A549 (cell line): ENCODE measurements at regions not wholly inside any gene's neighbourhood (a gene's known extent, or its start where the extent isn't known, plus 50 kb on each side); places are given as distances from the start of the nearest gene placed in this dataset.

Experiments
- ATAC-seq, 2 experiments: fragments of 200-7000 bp in 1 of 2; fragments of >200 bp in 1 of 2; cut with Nextera tagmentation in 1 of 2; cut with Tn5 transposase in 1 of 2; 3 replicates each; pipeline versions ENCODE4 v1.8.0 to v1.9.1; 2018 to 2020; ENCODE audit warnings: mild to moderate bottlenecking in 1 of 2, moderate library complexity in 1 of 2
- CTCF ChIA-PET: fragments of 300-600 bp; sonication (Branson Sonifier 250); formaldehyde crosslinking; extraction: SDS; loops from one replicate; lab custom pipeline; 2021; ENCODE audit warnings: antibody characterized with exemption, inconsistent platforms; lab: Yijun Ruan, JAX
- POLR2A ChIA-PET: fragments of 350-600 bp; formaldehyde crosslinking; extraction: SDS; loops from one replicate; lab custom pipeline; 2021; ENCODE audit warnings: antibody characterized with exemption, inconsistent platforms; lab: Yijun Ruan, JAX
- DNase-seq, 2 experiments: peaks; one replicate each; pipeline versions ENCODE4 v3.0.0 to v3.0.0-alpha.2; 2011 to 2016; ENCODE audit warnings: low read depth in 1 of 2, low spot score in 1 of 2
- FAIRE-seq: peaks from 2 replicates; lab custom pipeline; 2011; peaks lifted over from hg19 to GRCh38; lab: Jason Lieb, UNC
- H3K27ac ChIP-seq, 2 experiments: fragments of >200 bp; sonication (Bioruptor Twin); formaldehyde crosslinking; 3 replicates each; pipeline ENCODE4 v1.5.1; 2016 to 2017
- H3K4me1 ChIP-seq: fragments of >200 bp; sonication (Bioruptor Twin); formaldehyde crosslinking; 3 replicates; pipeline ENCODE4 v1.6.1; 2016
- H3K4me2 ChIP-seq: fragments of >200 bp; sonication (Bioruptor Twin); formaldehyde crosslinking; 3 replicates; pipeline ENCODE4 v1.6.1; 2016
- H3K4me3 ChIP-seq: fragments of >200 bp; sonication (Bioruptor Twin); formaldehyde crosslinking; 3 replicates; pipeline ENCODE4 v1.5.1; 2016
- H3K9me3 ChIP-seq: fragments of >200 bp; sonication (Bioruptor Twin); formaldehyde crosslinking; 3 replicates; pipeline ENCODE4 v1.6.1; 2016
- BCL3 ChIP-seq: fragments of >200 bp; sonication (Bioruptor Twin); formaldehyde crosslinking; IDR thresholded peaks from 3 replicates; pipeline ENCODE4 v1.6.1; 2016
- BHLHE40 ChIP-seq: IDR thresholded peaks from 2 replicates; pipeline ENCODE4 v1.6.1; 2012; ENCODE audit warnings: low read depth, low read length, inconsistent platforms
- CBX2 ChIP-seq: fragments of 200-600 bp; sonication (generic); IDR thresholded peaks from 2 replicates; pipeline ENCODE4 v1.6.1; 2016; ENCODE audit warnings: low read depth, mild to moderate bottlenecking, borderline replicate concordance
- ELK1 ChIP-seq: fragments of 150-350 bp; IDR thresholded peaks from 2 replicates; pipeline ENCODE4 v1.6.1; 2014; ENCODE audit warnings: low read depth, mild to moderate bottlenecking, low read length
- EP300 ChIP-seq, 2 experiments: fragments of >200 bp; sonication (Bioruptor Twin); formaldehyde crosslinking; IDR thresholded peaks; 2 replicates in 1 of 2; 3 replicates in 1 of 2; pipeline ENCODE4 v1.6.1; 2016 to 2017
- FOSB ChIP-seq: fragments of 250-450 bp; sonication (Bioruptor Pico); IDR thresholded peaks from 2 replicates; pipeline ENCODE4 v1.5.0; 2020; ENCODE audit warnings: mild to moderate bottlenecking, moderate library complexity
- GATA3 ChIP-seq: IDR thresholded peaks from 2 replicates; pipeline ENCODE4 v1.6.1; 2012; ENCODE audit warnings: borderline replicate concordance
- HOXA7 ChIP-seq: fragments of 250-450 bp; sonication (Bioruptor Pico); IDR thresholded peaks from 2 replicates; pipeline ENCODE4 v1.5.0; 2020; ENCODE audit warnings: mild to moderate bottlenecking, moderate library complexity
- JUN ChIP-seq, 2 experiments: fragments of >200 bp; sonication (Bioruptor Twin); formaldehyde crosslinking; IDR thresholded peaks; 2 replicates in 1 of 2; 3 replicates in 1 of 2; pipeline ENCODE4 v1.6.1; 2016 to 2017
- JUNB ChIP-seq: fragments of >200 bp; sonication (Bioruptor Twin); formaldehyde crosslinking; IDR thresholded peaks from 2 replicates; pipeline ENCODE4 v1.6.1; 2016
- NPAS2 ChIP-seq: fragments of 250-450 bp; sonication (Bioruptor Pico); IDR thresholded peaks from 2 replicates; pipeline ENCODE4 v1.8.0; 2022; ENCODE audit warnings: mild to moderate bottlenecking, moderate library complexity, borderline replicate concordance
- PBX3 ChIP-seq: IDR thresholded peaks from 2 replicates; pipeline ENCODE4 v1.6.1; 2012
- RAD21 ChIP-seq, 2 experiments: fragments of >200 bp in 1 of 2; sonication (Bioruptor Twin) in 1 of 2; formaldehyde crosslinking in 1 of 2; IDR thresholded peaks in 1 of 2; conservative IDR thresholded peaks in 1 of 2; 2 replicates in 1 of 2; 3 replicates in 1 of 2; pipeline ENCODE4 v1.6.1; 2012 to 2018; ENCODE audit warnings: inconsistent platforms in 1 of 2
- SREBF2 ChIP-seq: fragments of 450-650 bp; IDR thresholded peaks from 2 replicates; pipeline ENCODE4 v1.6.1; 2014; ENCODE audit warnings: mild to moderate bottlenecking, moderate library complexity
- USF2 ChIP-seq: fragments of 450-650 bp; IDR thresholded peaks from 2 replicates; pipeline ENCODE4 v1.6.1; 2014; ENCODE audit warnings: antibody characterized with exemption
- ZC3H11A ChIP-seq: fragments of 450-650 bp; IDR thresholded peaks from 2 replicates; pipeline ENCODE4 v1.6.1; 2014; ENCODE audit warnings: antibody characterized with exemption, mild to moderate bottlenecking
- ZNF302 ChIP-seq: fragments of 250-450 bp; sonication (Bioruptor Pico); IDR thresholded peaks from 2 replicates; pipeline ENCODE4 v1.9.0; 2021; ENCODE audit warnings: inconsistent platforms, mild to moderate bottlenecking, moderate library complexity
- WGBS: methylation state at CpG from one replicate; pipeline ENCODE4 v1.1.6; 2017; ENCODE audit errors: missing lambda C conversion rate; 5-methylcytosine and 5-hydroxymethylcytosine counted together
- TF ChIP-seq, protein P1 (sequence below): fragments of >200 bp; sonication (Bioruptor Twin); formaldehyde crosslinking; IDR thresholded peaks from 2 replicates; pipeline ENCODE4 v1.6.1; 2016
- TF ChIP-seq, protein P2 (sequence below): IDR thresholded peaks from 2 replicates; pipeline ENCODE4 v1.6.1; 2012
- TF ChIP-seq, protein P3 (sequence below): fragments of 200-600 bp; sonication (generic); IDR thresholded peaks from 2 replicates; pipeline ENCODE4 v1.6.1; 2016; ENCODE audit warnings: antibody characterized with exemption, mild to moderate bottlenecking, moderate library complexity

- H3K27ac ChIP-seq = no peak overlapping the region
- FAIRE-seq = no peak
- whole genome bisulfite sequencing = 77% methylated on average over 2 of the region's 2 CpGs
- no peak overlapping the region for H3K4me2 ChIP-seq
- H3K4me3 ChIP-seq = no peak overlapping the region
- ATAC-seq = no peak
- ChIA-PET POLR2A (no interaction called here), CTCF (interaction anchor here (0.6 to 1.6 kb wide), 2 partner anchors 35 to 65 kb away, joined by 3 to 4 read pairs; no protein-coding TSS in a partner anchor)
- no peaks in the 10 kb centered on the region for H3K4me1 ChIP-seq
- no peaks in the 10 kb centered on the region for H3K9me3 ChIP-seq
- TF ChIP-seq SREBF2 (no peak), USF2 (no peak), EP300 (IDR thresholded peaks at IDR 0.05) (no peak), FOSB (CRISPR knock-in tag) (no peak), JUN (IDR thresholded peaks at IDR 0.05) (no peak), NPAS2 (CRISPR knock-in tag) (no peak), GATA3 (no peak), BHLHE40 (no peak), JUNB (no peak), CBX2 (no peak), ZC3H11A (no peak), ZNF302 (CRISPR knock-in tag) (no peak)
- DNase-seq = no peak
Measured at GRCh38 chr10:30786906-30787305, 157.4 kb upstream of the LYZL2 start.

DNA sequence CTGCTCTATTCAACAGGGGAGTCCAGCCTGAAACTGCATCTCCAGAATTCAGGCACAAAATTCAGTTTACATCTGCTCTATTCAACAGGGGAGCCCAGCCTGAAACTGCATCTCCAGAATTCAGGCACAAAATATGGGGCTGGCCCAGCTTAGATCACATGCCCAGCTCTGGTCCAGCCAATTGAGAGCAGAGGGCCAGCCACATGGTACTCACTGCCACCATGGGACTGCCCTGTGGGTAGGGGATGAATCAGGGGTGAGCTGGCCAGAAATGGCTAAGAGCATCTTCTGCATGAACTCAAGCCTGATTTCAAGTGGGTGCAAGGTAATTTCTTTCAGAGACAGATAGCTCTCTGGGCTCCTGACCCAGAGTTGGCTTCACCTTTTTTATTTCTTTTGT is 156.6 kb upstream of the LYZL2 start:
- CTCF ChIA-PET = interaction anchor here (1.1 to 5.7 kb wide), 2 partner anchors 16 to 913 kb away, joined by 3 to 42 read pairs; no protein-coding TSS in a partner anchor
- FAIRE-seq (no peak), ATAC-seq (no peak), DNase-seq (no peak)
- no peak overlapping the region for H3K4me2 ChIP-seq
- H3K4me1 ChIP-seq = no peaks in the 10 kb centered on the region
- no peak overlapping the region for H3K4me3 ChIP-seq
- H3K27ac ChIP-seq = no peak overlapping the region
- TF ChIP-seq HOXA7 (CRISPR knock-in tag) (no peak), BCL3 (no peak), FOSB (CRISPR knock-in tag) (no peak), CBX2 (no peak), RAD21 (conservative IDR thresholded peaks at IDR 0.05 in 1 of 2, IDR thresholded peaks at IDR 0.05 in 1 of 2) (no peak), PBX3 (no peak), ELK1 (no peak)
- TF ChIP-seq, protein P1, sequence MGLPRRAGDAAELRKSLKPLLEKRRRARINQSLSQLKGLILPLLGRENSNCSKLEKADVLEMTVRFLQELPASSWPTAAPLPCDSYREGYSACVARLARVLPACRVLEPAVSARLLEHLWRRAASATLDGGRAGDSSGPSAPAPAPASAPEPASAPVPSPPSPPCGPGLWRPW = no peak
- TF ChIP-seq, protein P2, sequence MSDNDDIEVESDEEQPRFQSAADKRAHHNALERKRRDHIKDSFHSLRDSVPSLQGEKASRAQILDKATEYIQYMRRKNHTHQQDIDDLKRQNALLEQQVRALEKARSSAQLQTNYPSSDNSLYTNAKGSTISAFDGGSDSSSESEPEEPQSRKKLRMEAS = no peak
- TF ChIP-seq, protein P3, sequence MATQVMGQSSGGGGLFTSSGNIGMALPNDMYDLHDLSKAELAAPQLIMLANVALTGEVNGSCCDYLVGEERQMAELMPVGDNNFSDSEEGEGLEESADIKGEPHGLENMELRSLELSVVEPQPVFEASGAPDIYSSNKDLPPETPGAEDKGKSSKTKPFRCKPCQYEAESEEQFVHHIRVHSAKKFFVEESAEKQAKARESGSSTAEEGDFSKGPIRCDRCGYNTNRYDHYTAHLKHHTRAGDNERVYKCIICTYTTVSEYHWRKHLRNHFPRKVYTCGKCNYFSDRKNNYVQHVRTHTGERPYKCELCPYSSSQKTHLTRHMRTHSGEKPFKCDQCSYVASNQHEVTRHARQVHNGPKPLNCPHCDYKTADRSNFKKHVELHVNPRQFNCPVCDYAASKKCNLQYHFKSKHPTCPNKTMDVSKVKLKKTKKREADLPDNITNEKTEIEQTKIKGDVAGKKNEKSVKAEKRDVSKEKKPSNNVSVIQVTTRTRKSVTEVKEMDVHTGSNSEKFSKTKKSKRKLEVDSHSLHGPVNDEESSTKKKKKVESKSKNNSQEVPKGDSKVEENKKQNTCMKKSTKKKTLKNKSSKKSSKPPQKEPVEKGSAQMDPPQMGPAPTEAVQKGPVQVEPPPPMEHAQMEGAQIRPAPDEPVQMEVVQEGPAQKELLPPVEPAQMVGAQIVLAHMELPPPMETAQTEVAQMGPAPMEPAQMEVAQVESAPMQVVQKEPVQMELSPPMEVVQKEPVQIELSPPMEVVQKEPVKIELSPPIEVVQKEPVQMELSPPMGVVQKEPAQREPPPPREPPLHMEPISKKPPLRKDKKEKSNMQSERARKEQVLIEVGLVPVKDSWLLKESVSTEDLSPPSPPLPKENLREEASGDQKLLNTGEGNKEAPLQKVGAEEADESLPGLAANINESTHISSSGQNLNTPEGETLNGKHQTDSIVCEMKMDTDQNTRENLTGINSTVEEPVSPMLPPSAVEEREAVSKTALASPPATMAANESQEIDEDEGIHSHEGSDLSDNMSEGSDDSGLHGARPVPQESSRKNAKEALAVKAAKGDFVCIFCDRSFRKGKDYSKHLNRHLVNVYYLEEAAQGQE = no peak
- no peaks in the 10 kb centered on the region for H3K9me3 ChIP-seq
- POLR2A ChIA-PET = no interaction called here
